ENCODE measurements at regions not wholly inside any gene's neighbourhood (a gene's known extent, or its start where the extent isn't known, plus 50 kb on each side); places are given as distances from the start of the nearest gene placed in this dataset.

GRCh38 chr6:117050301-117050700 lies 173.3 kb downstream of the RFX6 start:
- TF ChIP-seq CTCF (IDR thresholded peaks at IDR 0.05; ENCODE audit: borderline replicate concordance, extremely low read depth, low read length, poor library complexity, severe bottlenecking) (no peak), EZH2 (IDR thresholded peaks at IDR 0.05; ENCODE audit: borderline replicate concordance, low read depth, low read length, severe bottlenecking) (no peak)
